Right hindlimb (tissue), 1 donor: ENCODE measurements at regions not wholly inside any gene's neighbourhood (a gene's known extent, or its start where the extent isn't known, plus 50 kb on each side); places are given as distances from the start of the nearest gene placed in this dataset.

Experiments
- DNase-seq: peaks from one replicate; pipeline ENCODE4 v3.0.0-alpha.2; 2018

GRCh38 chr5:56454219-56454862 lies 221.2 kb upstream of the ANKRD55 start:
- no peak for DNase-seq

GRCh38 chr5:56451742-56452141 lies 218.6 kb upstream of the ANKRD55 start:
- no peak for DNase-seq

GRCh38 chr5:56450766-56451165 lies 217.6 kb upstream of the ANKRD55 start:
- DNase-seq = no peak

- DNase-seq = no peak
Measured at GRCh38 chr5:56449071-56449640, 216.0 kb upstream of the ANKRD55 start.

GRCh38 chr5:56447656-56448055 lies 214.5 kb upstream of the ANKRD55 start:
- no peak for DNase-seq

GRCh38 chr5:56447232-56447631 lies 214.1 kb upstream of the ANKRD55 start:
- no peak for DNase-seq

GRCh38 chr5:56446728-56447127 lies 213.6 kb upstream of the ANKRD55 start:
- no peak for DNase-seq

GRCh38 chr5:56443826-56444225 lies 210.7 kb upstream of the ANKRD55 start:
- no peak for DNase-seq

GRCh38 chr5:56440871-56441740 lies 208.0 kb upstream of the ANKRD55 start:
- DNase-seq = no peak

- no peak for DNase-seq
Measured at GRCh38 chr5:56434986-56435385, 201.9 kb upstream of the ANKRD55 start.

GRCh38 chr5:56433039-56433617 lies 200.0 kb upstream of the ANKRD55 start:
- DNase-seq = no peak

- no peak for DNase-seq
Measured at GRCh38 chr5:56432321-56432720, 199.2 kb upstream of the ANKRD55 start.

- no peak for DNase-seq
Measured at GRCh38 chr5:56430422-56430821, 197.3 kb upstream of the ANKRD55 start.

GRCh38 chr5:56429110-56429561 lies 196.0 kb upstream of the ANKRD55 start:
- no peak for DNase-seq

- DNase-seq = no peak
Measured at GRCh38 chr5:56426693-56427092, 193.6 kb upstream of the ANKRD55 start.

- no peak for DNase-seq
Measured at GRCh38 chr5:56422076-56422762, 189.1 kb upstream of the ANKRD55 start.

GRCh38 chr5:56421246-56422075 lies 188.3 kb upstream of the ANKRD55 start:
- no peak for DNase-seq

GRCh38 chr5:56420323-56420722 lies 187.2 kb upstream of the ANKRD55 start:
- DNase-seq = no peak

- no peak for DNase-seq
Measured at GRCh38 chr5:56419667-56420066, 186.5 kb upstream of the ANKRD55 start.

GRCh38 chr5:56415356-56415765 lies 182.2 kb upstream of the ANKRD55 start:
- no peak for DNase-seq

- no peak for DNase-seq
Measured at GRCh38 chr5:56414066-56414465, 180.9 kb upstream of the ANKRD55 start.

GRCh38 chr5:56413546-56413945 lies 180.4 kb upstream of the ANKRD55 start:
- DNase-seq = no peak
